GM23248 (cell line): ENCODE measurements at regions not wholly inside any gene's neighbourhood (a gene's known extent, or its start where the extent isn't known, plus 50 kb on each side); places are given as distances from the start of the nearest gene placed in this dataset.

Experiments
- DNase-seq: peaks from one replicate; pipeline ENCODE4 v3.0.0-alpha.2; 2015
- H2AFZ ChIP-seq: fragments of 200-600 bp; sonication (generic); 2 replicates; pipeline ENCODE4 v1.6.1; 2016; ENCODE audit warnings: antibody characterized with exemption
- H3F3A ChIP-seq: fragments of 200-600 bp; sonication (generic); 2 replicates; pipeline ENCODE4 v1.6.1; 2016; ENCODE audit warnings: mild to moderate bottlenecking, antibody characterized with exemption, mixed run types; ENCODE audit not compliant: insufficient read depth
- H3K27ac ChIP-seq: fragments of 200-600 bp; sonication (generic); 2 replicates; pipeline ENCODE4 v1.5.1; 2016; ENCODE audit warnings: mild to moderate bottlenecking
- H3K27me3 ChIP-seq: fragments of 200-600 bp; sonication (generic); replicated peaks from 2 replicates; pipeline ENCODE4 v1.6.1; 2016; ENCODE audit warnings: mild to moderate bottlenecking; ENCODE audit not compliant: insufficient read depth
- H3K36me3 ChIP-seq: fragments of 200-600 bp; sonication (generic); 2 replicates; pipeline ENCODE4 v1.6.1; 2016; ENCODE audit warnings: low read depth, mild to moderate bottlenecking
- H3K4me1 ChIP-seq: fragments of 200-600 bp; sonication (generic); 2 replicates; pipeline ENCODE4 v1.6.1; 2016; ENCODE audit warnings: mild to moderate bottlenecking; ENCODE audit not compliant: insufficient read depth
- H3K4me2 ChIP-seq: fragments of 200-600 bp; sonication (generic); one replicate; pipeline ENCODE4 v1.6.1; 2016; ENCODE audit warnings: mild to moderate bottlenecking; ENCODE audit not compliant: unreplicated experiment
- H3K4me3 ChIP-seq: fragments of 200-600 bp; sonication (generic); 2 replicates; pipeline ENCODE4 v1.5.1; 2016; ENCODE audit warnings: mild to moderate bottlenecking
- H3K79me2 ChIP-seq: fragments of 200-600 bp; sonication (generic); 2 replicates; pipeline ENCODE4 v1.6.1; 2016; ENCODE audit warnings: mild to moderate bottlenecking; ENCODE audit not compliant: insufficient read depth
- H3K9ac ChIP-seq: fragments of 200-600 bp; sonication (generic); 2 replicates; pipeline ENCODE4 v1.6.1; 2016; ENCODE audit warnings: mild to moderate bottlenecking
- H3K9me2 ChIP-seq: fragments of 200-600 bp; sonication (generic); 2 replicates; pipeline ENCODE4 v1.6.1; 2016; ENCODE audit warnings: mixed run types, mild to moderate bottlenecking, moderate library complexity; ENCODE audit not compliant: insufficient read depth
- H3K9me3 ChIP-seq: fragments of 200-600 bp; sonication (generic); one replicate; pipeline ENCODE4 v1.6.1; 2017; ENCODE audit warnings: low read depth
- H4K20me1 ChIP-seq: fragments of 200-600 bp; sonication (generic); 2 replicates; pipeline ENCODE4 v1.6.0; 2016; ENCODE audit not compliant: insufficient read depth
- EZH2 ChIP-seq: fragments of 200-600 bp; sonication (generic); IDR thresholded peaks from 2 replicates; pipeline ENCODE4 v1.6.1; 2018; ENCODE audit warnings: antibody characterized with exemption, mild to moderate bottlenecking; ENCODE audit not compliant: insufficient read depth, poor library complexity, severe bottlenecking
- EZH2phosphoT487 ChIP-seq: fragments of 200-600 bp; sonication (generic); IDR thresholded peaks from 2 replicates; pipeline ENCODE4 v1.6.1; 2018; ENCODE audit warnings: antibody characterized with exemption, moderate library complexity, mild to moderate bottlenecking, low read depth; ENCODE audit not compliant: insufficient read depth
- WGBS, 2 experiments: methylation state at CpG; one replicate each; pipeline ENCODE4 v1.1.6; 2015 to 2017; ENCODE audit warnings: low lambda C conversion rate in 2 of 2, low coverage in 1 of 2; ENCODE audit errors: missing lambda C conversion rate in 2 of 2; 5-methylcytosine and 5-hydroxymethylcytosine counted together
- in situ Hi-C: fragments of 300-500 bp; cut with MboI; formaldehyde crosslinking; loops from 2 replicates; pipeline ENCODE4 v1.15.0; 2020

- no peak overlapping the region for H3K9ac ChIP-seq
Measured at GRCh38 chr12:94714378-94715114, 64.2 kb upstream of the TMCC3 start.

DNA sequence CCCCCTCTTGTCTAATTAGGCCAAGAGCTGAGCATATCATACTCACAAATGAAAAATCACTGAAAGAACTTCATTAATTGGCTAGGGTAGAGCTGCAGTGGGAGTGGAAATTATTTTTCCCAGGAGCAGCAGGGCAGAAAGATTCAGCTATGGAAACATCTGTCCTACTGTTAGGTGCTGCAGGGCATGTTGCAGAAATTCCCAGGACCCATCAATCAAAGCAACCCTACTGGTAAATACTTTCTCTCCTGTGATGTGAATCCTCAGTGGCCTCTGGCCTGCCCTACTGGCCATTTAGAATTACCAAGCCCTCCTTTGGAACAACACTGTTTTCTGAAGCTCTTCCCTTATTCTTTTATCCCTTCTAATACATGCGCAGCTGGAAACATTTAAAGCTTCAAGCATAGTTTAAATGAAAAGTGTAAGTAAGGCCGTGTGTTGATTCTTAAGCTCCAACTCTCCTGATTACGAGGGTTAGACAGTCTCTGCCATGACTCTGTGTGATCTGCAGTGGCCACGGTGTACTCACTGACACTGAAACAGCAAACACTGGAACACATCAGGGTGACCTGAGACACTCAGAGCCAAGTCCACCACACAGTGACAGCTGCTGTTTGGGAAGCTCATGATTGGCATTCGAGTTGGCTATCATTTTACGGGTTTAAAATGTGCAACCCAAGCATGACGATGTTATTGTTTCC, 62.6 kb upstream of the TMCC3 start:
- Histone ChIP-seq H3K9me2 (no peaks in the 10 kb centered on the region), H3K4me2 (no peak overlapping the region), H3K9me3 (no peaks in the 10 kb centered on the region), H3K79me2 (no peaks in the 10 kb centered on the region), H3K4me3 (no peak overlapping the region), H3K27ac (no peak overlapping the region), H3K4me1 (peaks cover 6% of the 10 kb centered on the region; the same call in 1 of the 2 replicates), H3K36me3 (no peaks in the 10 kb centered on the region), H3F3A (no peaks in the 10 kb centered on the region; the same call in 1 of the 2 replicates), H3K27me3 (peaks cover 7% of the 10 kb centered on the region; the same call in 1 of the 2 replicates), H2AFZ (no peak overlapping the region), H4K20me1 (no peaks in the 10 kb centered on the region), H3K9ac (no peak overlapping the region)
- TF ChIP-seq EZH2phosphoT487: no peak
- no peak for TF ChIP-seq EZH2
- WGBS, 2 experiments: 78 to 80% methylated on average over 7 of the region's 7 CpGs
- in situ Hi-C loops: no loop called here
- DNase-seq: no peak

More at GRCh38 chr12:94714378-94715114, 64.2 kb upstream of the TMCC3 start:
- Histone ChIP-seq H3K27ac (no peak overlapping the region), H3K9me3 (no peaks in the 10 kb centered on the region), H3K79me2 (no peaks in the 10 kb centered on the region), H4K20me1 (no peaks in the 10 kb centered on the region), H3K9me2 (no peaks in the 10 kb centered on the region), H2AFZ (no peak overlapping the region), H3K27me3 (peaks cover 6% of the 10 kb centered on the region; the same call in 1 of the 2 replicates), H3K4me2 (no peak overlapping the region), H3K36me3 (no peaks in the 10 kb centered on the region), H3K4me3 (no peak overlapping the region), H3K4me1 (no peaks in the 10 kb centered on the region), H3F3A (no peaks in the 10 kb centered on the region; the same call in 1 of the 2 replicates)
- in situ Hi-C loops: no loop called here
- DNase-seq: peak; percentile 60
- TF ChIP-seq EZH2phosphoT487: no peak
- TF ChIP-seq EZH2: no peak
- 70 to 71% methylated on average over 6 of the region's 6 CpGs for WGBS, 2 experiments

DNA sequence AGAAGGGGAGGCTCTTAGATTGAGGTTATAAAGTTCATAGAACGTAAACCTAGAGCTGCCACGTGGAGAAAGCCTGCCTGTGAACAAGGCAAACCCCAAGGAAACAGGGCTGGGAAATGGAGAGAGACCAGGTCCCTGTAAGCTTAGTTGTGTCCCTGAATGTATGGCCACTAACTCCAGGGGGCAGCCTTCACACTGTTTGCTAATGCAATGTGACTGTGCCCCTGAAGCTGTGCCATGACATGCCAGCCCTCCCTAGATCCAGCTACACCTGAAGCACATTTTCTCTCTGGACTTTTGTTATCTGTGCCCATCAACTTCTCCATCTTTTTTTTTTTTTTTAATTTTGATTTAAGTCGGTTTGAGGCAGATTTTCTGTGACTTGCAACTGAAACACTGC, 60.6 kb upstream of the TMCC3 start:
- no peak overlapping the region for H3K9ac ChIP-seq
- no peak overlapping the region for H2AFZ ChIP-seq
- no peak for TF ChIP-seq EZH2
- no peak for TF ChIP-seq EZH2phosphoT487
- no peaks in the 10 kb centered on the region for H3K36me3 ChIP-seq
- H4K20me1 ChIP-seq: no peaks in the 10 kb centered on the region
- H3K9me3 ChIP-seq: no peaks in the 10 kb centered on the region
- no peaks in the 10 kb centered on the region; the same call in 1 of the 2 replicates for H3F3A ChIP-seq
- no peak overlapping the region for H3K4me2 ChIP-seq
- peaks cover 10% of the 10 kb centered on the region; the same call in 1 of the 2 replicates for H3K4me1 ChIP-seq
- H3K9me2 ChIP-seq: no peaks in the 10 kb centered on the region
- H3K27me3 ChIP-seq: peaks cover 7% of the 10 kb centered on the region; the same call in 1 of the 2 replicates
- H3K79me2 ChIP-seq: no peaks in the 10 kb centered on the region
- DNase-seq: peak; percentile 29
- 55 to 60% methylated on average over 3 of the region's 3 CpGs for WGBS, 2 experiments
- in situ Hi-C loops: no loop called here
- no peak overlapping the region for H3K27ac ChIP-seq
- no peak overlapping the region for H3K4me3 ChIP-seq

- Histone ChIP-seq H2AFZ (peak overlapping the region; percentile 37; the same call in 1 of the 2 replicates), H4K20me1 (no peaks in the 10 kb centered on the region), H3K4me3 (no peak overlapping the region), H3K79me2 (no peaks in the 10 kb centered on the region), H3K9ac (peak overlapping the region; percentile 22; the same call in 1 of the 2 replicates), H3K9me3 (no peaks in the 10 kb centered on the region), H3K27ac (no peak overlapping the region), H3K4me2 (no peak overlapping the region), H3K9me2 (no peaks in the 10 kb centered on the region), H3K27me3 (peaks cover 7% of the 10 kb centered on the region; the same call in 1 of the 2 replicates), H3K36me3 (no peaks in the 10 kb centered on the region), H3F3A (peaks cover 14% of the 10 kb centered on the region; the same call in 1 of the 2 replicates), H3K4me1 (peaks cover 22% of the 10 kb centered on the region)
- TF ChIP-seq EZH2phosphoT487 (no peak), EZH2 (no peak)
- 8 to 9% methylated on average over 9 of the region's 9 CpGs for WGBS, 2 experiments
- in situ Hi-C loops: no loop called here
- DNase-seq: peak; percentile 70
Measured at GRCh38 chr12:94707892-94708291, 57.5 kb upstream of the TMCC3 start.
